ENCODE measurements at regions not wholly inside any gene's neighbourhood (a gene's known extent, or its start where the extent isn't known, plus 50 kb on each side); places are given as distances from the start of the nearest gene placed in this dataset.

DNA sequence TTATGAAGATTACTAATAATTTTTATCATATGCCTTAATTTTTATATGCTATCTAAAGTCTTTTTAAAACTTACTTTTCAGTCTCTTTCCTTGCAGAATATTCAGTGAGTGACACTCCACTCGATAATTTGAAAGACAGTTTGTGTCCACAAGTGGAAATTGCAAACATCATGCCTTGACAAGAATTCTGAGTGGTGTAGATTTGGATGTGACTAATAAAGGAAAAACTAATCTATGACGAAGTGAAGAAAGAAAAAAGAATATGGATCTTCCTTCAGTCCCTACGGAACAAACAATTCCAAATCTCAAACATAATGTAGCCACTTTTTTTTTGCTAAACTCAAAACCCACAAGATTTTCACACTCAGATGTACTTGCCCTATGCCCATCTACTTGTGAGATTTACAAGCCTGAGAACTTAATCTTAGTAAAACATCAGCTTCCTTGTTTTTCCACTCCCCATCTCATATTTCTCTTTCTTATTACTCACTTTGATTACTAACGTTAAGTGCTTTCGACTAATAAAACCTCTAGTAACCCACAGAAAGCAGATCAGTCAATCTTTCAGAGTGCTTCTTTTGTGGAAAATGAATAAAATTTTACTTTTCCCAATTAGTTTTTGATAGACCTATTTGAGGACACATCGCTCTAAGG lies 1155.8 kb downstream of the GRIK2 start:
- Histone ChIP-seq H3K4me1 (ENCODE audit: insufficient read depth, low read length) (no peaks in the 10 kb centered on the region), H3K27me3 (ENCODE audit: control insufficient read depth in 1 of 2, insufficient read depth in 2 of 2, low read length in 2 of 2) (no peaks in the 10 kb centered on the region), H2AFZ (ENCODE audit: low read length) (no peak overlapping the region), H3K36me3 (replicated peaks in 1 of 2; ENCODE audit: control insufficient read depth in 1 of 2, insufficient read depth in 2 of 2, low read length in 2 of 2) (no peaks in the 10 kb centered on the region), H3K9ac (ENCODE audit: insufficient read depth, low read depth, low read length) (no peak overlapping the region), H3K4me2 (ENCODE audit: low read depth, low read length) (no peak overlapping the region), H3K79me2 (ENCODE audit: insufficient read depth, low read length) (no peaks in the 10 kb centered on the region), H3K4me3 (replicated peaks in 1 of 3; ENCODE audit: insufficient read depth in 1 of 3, low read depth in 2 of 3, low read length in 3 of 3) (no peak overlapping the region), H3K27ac (ENCODE audit: extremely low read length, insufficient read depth, low read length) (no peak overlapping the region), H4K20me1 (ENCODE audit: insufficient read depth, low read length) (no peaks in the 10 kb centered on the region), H3K9me3 (ENCODE audit: low read length) (0 out of 2 replicates have a peak, but pooled peaks cover 6% of the 10 kb centered on the region)
- TF ChIP-seq ZNF292 (CRISPR knock-in tag; IDR thresholded peaks at IDR 0.05; ENCODE audit: borderline replicate concordance, low read depth) (no peak), FOXO4 (CRISPR knock-in tag; conservative IDR thresholded peaks at IDR 0.05) (no peak), ATM (IDR thresholded peaks at IDR 0.05; ENCODE audit: borderline replicate concordance) (no peak), ATF7 (IDR thresholded peaks at IDR 0.05) (no peak), ATF7 (CRISPR knock-in tag; IDR thresholded peaks at IDR 0.05) (no peak), RFX3 (CRISPR knock-in tag; IDR thresholded peaks at IDR 0.05) (no peak), ZNF10 (CRISPR knock-in tag; IDR thresholded peaks at IDR 0.05; ENCODE audit: borderline replicate concordance, low read depth) (no peak), NFE2L2 (IDR thresholded peaks at IDR 0.05; ENCODE audit: low read length) (no peak), ZNF703 (CRISPR knock-in tag; IDR thresholded peaks at IDR 0.05; ENCODE audit: borderline replicate concordance) (no peak)
- TF ChIP-seq, protein P1, sequence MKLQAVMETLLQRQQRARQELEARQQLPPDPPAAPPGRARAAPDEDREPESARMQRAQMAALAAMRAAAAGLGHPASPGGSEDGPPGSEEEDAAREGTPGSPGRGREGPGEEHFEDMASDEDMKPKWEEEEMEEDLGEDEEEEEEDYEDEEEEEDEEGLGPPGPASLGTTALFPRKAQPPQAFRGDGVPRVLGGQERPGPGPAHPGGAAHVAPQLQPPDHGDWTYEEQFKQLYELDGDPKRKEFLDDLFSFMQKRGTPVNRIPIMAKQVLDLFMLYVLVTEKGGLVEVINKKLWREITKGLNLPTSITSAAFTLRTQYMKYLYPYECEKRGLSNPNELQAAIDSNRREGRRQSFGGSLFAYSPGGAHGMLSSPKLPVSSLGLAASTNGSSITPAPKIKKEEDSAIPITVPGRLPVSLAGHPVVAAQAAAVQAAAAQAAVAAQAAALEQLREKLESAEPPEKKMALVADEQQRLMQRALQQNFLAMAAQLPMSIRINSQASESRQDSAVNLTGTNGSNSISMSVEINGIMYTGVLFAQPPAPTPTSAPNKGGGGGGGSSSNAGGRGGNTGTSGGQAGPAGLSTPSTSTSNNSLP (IDR thresholded peaks at IDR 0.05; ENCODE audit: low read depth, low read length) = no peak
- TF ChIP-seq, protein P2, sequence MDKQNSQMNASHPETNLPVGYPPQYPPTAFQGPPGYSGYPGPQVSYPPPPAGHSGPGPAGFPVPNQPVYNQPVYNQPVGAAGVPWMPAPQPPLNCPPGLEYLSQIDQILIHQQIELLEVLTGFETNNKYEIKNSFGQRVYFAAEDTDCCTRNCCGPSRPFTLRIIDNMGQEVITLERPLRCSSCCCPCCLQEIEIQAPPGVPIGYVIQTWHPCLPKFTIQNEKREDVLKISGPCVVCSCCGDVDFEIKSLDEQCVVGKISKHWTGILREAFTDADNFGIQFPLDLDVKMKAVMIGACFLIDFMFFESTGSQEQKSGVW (CRISPR knock-in tag; IDR thresholded peaks at IDR 0.05; ENCODE audit: borderline replicate concordance) = no peak
- TF ChIP-seq, protein P3, sequence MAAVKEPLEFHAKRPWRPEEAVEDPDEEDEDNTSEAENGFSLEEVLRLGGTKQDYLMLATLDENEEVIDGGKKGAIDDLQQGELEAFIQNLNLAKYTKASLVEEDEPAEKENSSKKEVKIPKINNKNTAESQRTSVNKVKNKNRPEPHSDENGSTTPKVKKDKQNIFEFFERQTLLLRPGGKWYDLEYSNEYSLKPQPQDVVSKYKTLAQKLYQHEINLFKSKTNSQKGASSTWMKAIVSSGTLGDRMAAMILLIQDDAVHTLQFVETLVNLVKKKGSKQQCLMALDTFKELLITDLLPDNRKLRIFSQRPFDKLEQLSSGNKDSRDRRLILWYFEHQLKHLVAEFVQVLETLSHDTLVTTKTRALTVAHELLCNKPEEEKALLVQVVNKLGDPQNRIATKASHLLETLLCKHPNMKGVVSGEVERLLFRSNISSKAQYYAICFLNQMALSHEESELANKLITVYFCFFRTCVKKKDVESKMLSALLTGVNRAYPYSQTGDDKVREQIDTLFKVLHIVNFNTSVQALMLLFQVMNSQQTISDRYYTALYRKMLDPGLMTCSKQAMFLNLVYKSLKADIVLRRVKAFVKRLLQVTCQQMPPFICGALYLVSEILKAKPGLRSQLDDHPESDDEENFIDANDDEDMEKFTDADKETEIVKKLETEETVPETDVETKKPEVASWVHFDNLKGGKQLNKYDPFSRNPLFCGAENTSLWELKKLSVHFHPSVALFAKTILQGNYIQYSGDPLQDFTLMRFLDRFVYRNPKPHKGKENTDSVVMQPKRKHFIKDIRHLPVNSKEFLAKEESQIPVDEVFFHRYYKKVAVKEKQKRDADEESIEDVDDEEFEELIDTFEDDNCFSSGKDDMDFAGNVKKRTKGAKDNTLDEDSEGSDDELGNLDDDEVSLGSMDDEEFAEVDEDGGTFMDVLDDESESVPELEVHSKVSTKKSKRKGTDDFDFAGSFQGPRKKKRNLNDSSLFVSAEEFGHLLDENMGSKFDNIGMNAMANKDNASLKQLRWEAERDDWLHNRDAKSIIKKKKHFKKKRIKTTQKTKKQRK (IDR thresholded peaks at IDR 0.05; ENCODE audit: low read length) = no peak
- TF ChIP-seq, protein P4, sequence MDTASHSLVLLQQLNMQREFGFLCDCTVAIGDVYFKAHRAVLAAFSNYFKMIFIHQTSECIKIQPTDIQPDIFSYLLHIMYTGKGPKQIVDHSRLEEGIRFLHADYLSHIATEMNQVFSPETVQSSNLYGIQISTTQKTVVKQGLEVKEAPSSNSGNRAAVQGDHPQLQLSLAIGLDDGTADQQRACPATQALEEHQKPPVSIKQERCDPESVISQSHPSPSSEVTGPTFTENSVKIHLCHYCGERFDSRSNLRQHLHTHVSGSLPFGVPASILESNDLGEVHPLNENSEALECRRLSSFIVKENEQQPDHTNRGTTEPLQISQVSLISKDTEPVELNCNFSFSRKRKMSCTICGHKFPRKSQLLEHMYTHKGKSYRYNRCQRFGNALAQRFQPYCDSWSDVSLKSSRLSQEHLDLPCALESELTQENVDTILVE (CRISPR knock-in tag; IDR thresholded peaks at IDR 0.05) = no peak
- TF ChIP-seq, protein P5, sequence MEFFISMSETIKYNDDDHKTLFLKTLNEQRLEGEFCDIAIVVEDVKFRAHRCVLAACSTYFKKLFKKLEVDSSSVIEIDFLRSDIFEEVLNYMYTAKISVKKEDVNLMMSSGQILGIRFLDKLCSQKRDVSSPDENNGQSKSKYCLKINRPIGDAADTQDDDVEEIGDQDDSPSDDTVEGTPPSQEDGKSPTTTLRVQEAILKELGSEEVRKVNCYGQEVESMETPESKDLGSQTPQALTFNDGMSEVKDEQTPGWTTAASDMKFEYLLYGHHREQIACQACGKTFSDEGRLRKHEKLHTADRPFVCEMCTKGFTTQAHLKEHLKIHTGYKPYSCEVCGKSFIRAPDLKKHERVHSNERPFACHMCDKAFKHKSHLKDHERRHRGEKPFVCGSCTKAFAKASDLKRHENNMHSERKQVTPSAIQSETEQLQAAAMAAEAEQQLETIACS (CRISPR knock-in tag; IDR thresholded peaks at IDR 0.05) = no peak
- 28% methylated on average over 6 of the region's 6 CpGs for WGBS (ENCODE audit: low lambda C conversion rate)
- ChIA-PET POLR2A (no interaction called here), CTCF (ENCODE audit: low intra/inter-chr PET ratio, low total read pairs) (no interaction called here)
- ATAC-seq = no peak
- no peak for FAIRE-seq
- in situ Hi-C loops (cut with HindIII; ENCODE audit: extremely low pct_ligation_motif_present, low pct_unique_long_range_greater_than_20kb) = no loop called here
- intact Hi-C loops (cut with micrococcal nuclease; ENCODE audit: unreplicated experiment) = no loop called here
- no peak for DNase-seq (ENCODE audit: low spot score)
- no TSS peak for BruUV-seq (replicated peaks)

Data from HepG2 (cell line).